SU-DHL-6 (cell line): ENCODE measurements at regions not wholly inside any gene's neighbourhood (a gene's known extent, or its start where the extent isn't known, plus 50 kb on each side); places are given as distances from the start of the nearest gene placed in this dataset.

Experiments
- EZH2phosphoT487 ChIP-seq: fragments of 200-600 bp; sonication (generic), shearing (Covaris generic); conservative IDR thresholded peaks from 2 replicates; pipeline ENCODE4 v1.6.1; 2018; ENCODE audit warnings: mild to moderate bottlenecking, antibody characterized with exemption, low read length, moderate library complexity, mixed read lengths
- TF ChIP-seq, protein P1 (sequence below): fragments of 200-600 bp; sonication (generic); IDR thresholded peaks from one replicate; pipeline ENCODE4 v1.5.1; 2017; ENCODE audit warnings: antibody characterized with exemption, mild to moderate bottlenecking, low read length, moderate library complexity; ENCODE audit not compliant: insufficient read depth, poor library complexity, severe bottlenecking

DNA sequence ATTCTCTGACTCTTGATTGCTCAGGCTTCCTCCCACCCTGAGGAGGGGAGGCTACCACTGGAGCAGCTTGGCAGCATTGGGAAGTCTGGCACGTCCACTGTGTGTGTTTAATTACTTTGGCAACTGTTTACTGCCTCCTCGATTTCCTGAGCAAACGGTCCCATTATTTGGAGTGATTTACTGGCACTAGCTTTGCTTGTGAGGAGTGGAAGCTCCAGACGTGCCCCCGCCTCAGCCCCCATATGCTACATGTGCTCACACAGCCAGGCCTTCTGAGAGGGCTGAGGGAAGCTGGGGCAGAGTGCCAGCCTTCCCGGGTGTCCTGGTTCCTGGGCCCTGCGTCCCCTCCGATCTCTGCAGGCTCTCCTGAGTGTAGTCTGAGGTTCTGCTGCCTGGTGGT lies 306.2 kb downstream of the PTPRU start:
- TF ChIP-seq, protein P1, sequence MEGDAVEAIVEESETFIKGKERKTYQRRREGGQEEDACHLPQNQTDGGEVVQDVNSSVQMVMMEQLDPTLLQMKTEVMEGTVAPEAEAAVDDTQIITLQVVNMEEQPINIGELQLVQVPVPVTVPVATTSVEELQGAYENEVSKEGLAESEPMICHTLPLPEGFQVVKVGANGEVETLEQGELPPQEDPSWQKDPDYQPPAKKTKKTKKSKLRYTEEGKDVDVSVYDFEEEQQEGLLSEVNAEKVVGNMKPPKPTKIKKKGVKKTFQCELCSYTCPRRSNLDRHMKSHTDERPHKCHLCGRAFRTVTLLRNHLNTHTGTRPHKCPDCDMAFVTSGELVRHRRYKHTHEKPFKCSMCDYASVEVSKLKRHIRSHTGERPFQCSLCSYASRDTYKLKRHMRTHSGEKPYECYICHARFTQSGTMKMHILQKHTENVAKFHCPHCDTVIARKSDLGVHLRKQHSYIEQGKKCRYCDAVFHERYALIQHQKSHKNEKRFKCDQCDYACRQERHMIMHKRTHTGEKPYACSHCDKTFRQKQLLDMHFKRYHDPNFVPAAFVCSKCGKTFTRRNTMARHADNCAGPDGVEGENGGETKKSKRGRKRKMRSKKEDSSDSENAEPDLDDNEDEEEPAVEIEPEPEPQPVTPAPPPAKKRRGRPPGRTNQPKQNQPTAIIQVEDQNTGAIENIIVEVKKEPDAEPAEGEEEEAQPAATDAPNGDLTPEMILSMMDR, result no peak
- no peak for TF ChIP-seq EZH2phosphoT487
